ENCODE measurements at regions not wholly inside any gene's neighbourhood (a gene's known extent, or its start where the extent isn't known, plus 50 kb on each side); places are given as distances from the start of the nearest gene placed in this dataset.
"Not testable (repeated sequence)": the region's sequence is repeated elsewhere in the genome, so short reads cannot be mapped to it uniquely, and the experiment has no call there.

DNA sequence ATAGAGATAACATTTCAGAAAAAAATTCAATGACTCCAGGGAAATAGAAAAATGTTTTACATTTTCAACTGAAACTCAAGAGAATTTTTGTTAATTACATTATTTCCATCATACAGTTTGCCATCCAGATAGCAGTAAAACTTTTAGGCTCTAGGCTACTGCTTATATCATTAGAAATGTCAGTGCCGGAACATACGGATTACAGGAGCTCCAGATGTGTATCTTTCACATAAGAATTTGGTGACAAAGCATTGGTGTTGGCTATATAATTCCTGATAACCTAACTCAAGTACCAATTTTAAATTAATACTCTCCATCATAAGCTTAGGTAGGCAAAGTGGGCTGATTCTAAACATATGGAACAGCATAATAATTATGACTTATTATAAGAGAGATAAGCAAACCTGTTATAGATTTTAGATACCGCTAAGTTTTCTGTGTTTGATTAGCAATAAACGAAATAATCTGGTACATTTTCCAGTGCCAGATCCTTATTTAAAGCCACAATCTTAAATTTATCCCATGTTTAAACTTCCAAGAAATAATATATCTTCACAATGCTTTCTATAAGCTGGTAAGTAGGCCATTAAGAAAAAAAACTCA, 637.9 kb downstream of the NXPH1 start:
- no peak for DNase-seq (ENCODE audit: low spot score)

GRCh38 chr7:9075774-9076173, 642.4 kb downstream of the NXPH1 start:
- not testable (repeated sequence) for DNase-seq (ENCODE audit: low spot score)

DNA sequence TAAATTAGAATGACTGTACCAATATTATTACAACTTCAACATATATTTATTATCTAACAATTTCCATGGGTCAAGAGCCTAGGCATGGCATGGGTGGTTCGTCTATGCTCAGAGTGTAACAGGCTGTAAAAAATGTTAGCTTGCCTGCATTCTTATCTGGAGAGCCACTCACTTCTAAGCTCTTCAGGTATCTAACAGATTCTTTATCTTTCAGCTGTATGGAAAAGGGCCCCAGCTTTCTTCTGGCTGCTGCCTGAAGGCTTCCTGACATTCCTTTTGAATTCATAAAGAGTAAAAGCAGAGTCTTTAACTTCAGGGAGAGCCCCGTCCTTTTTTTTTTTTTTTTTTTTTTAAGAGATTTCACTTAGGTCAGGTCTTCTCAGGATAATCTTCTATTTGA, 648.8 kb downstream of the NXPH1 start:
- DNase-seq (ENCODE audit: low spot score), result no peak

- no peak for DNase-seq (ENCODE audit: low spot score)
These were observed 650.4 kb downstream of the NXPH1 start for GRCh38 chr7:9083837-9084236.

DNA sequence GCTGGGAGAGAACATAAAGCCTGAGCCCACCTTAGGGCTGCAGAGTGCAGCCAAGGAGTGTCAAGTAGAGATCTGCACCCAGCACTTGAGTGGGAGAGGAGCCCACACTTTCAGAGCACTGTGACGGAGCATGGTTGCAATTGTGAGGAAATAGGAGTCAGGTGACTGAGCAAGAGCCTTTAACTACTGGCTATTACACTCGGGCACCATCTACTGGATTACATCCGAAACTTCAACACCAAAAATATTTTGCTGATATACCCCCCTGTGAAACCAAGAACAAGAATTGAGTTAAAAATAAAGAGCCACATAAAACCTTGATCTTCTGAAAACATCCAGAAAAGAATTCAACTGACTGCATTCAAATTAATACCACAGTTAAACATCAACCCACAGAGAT, 657.9 kb downstream of the NXPH1 start:
- no peak for DNase-seq (ENCODE audit: low spot score)

GRCh38 chr7:9097565-9098060, 664.2 kb downstream of the NXPH1 start:
- DNase-seq (ENCODE audit: low spot score), result no peak

GRCh38 chr7:9100289-9100688, 666.9 kb downstream of the NXPH1 start:
- DNase-seq (ENCODE audit: low spot score), result no peak

DNA sequence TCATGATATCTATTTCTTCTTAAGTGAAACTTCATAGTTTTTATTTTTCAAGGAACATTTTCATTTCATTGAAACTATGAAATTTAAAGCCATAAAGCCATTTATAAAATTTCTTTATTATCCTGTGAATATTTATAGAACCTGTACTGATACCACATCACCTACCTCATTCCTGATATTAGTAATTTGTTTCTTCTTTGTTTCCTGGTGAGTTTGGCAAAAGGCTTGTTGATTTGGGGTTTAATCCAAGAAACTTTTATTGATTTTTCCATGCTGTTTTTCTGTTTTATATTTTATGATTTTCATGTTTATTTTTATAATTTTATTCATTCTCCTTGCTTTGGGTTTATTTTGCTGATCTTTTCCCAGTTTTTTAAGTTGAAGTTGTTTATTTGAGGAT, 669.4 kb downstream of the NXPH1 start:
- no peak for DNase-seq (ENCODE audit: low spot score)

DNA sequence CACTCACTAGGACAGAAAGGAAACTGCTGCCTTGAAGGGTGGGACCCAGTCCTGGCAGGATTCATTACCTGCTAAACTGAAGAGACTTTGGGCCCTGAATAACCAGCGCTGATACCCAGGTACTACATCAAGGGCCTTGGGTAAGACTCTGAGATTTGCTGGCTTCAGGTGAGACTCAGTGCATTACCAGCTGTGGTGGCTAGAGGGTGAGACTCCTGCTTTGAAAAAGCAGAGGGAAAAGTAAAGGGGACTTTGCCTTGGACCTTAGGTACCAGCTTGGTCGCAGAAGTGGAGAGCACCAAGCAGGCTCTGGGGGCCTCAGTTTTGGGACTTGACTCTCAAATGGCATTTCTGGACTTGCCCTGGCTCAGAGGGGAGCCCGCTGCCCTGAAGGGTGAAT, 673.3 kb downstream of the NXPH1 start:
- no peak for DNase-seq (ENCODE audit: low spot score)

DNA sequence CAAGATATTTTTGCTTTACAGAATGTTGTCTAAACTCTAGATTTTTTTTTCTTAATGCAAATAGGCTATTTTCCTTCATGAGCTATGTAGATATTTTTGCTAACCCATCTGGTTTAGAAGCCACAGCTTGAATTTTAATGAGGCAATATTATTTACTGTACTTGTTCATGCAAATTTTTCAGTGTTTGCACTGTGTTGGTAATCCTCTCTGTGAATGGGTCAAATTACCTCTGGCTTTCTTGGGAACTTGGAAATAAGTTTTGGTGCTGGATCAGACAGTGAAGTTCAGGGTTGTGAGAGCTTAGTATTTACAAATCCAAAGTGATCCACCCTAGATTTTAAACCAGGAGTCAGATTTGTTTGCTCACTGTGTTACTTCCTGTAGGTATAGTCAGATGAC, 686.9 kb downstream of the NXPH1 start:
- DNase-seq (ENCODE audit: low spot score), result no peak

- DNase-seq (ENCODE audit: low spot score), result no peak
These were observed 690.9 kb downstream of the NXPH1 start for GRCh38 chr7:9124320-9124719.

DNA sequence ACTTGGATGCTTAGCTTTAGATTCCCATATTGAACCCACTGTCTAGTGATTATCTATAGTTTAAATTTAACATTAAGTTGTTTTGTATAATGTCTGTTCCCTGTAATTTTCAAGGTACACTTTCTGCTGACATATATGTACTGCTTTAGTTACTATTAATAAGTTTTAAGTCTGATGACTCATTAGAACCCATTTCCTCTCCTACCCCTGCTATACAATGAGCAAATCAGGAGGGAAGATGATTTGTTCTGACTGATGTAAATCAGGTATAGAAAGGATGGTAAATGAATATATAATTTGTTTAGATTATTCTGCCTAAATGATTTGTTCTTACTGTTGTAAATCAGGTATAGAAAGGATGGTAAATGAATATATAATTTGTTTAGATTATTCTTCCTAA, 691.8 kb downstream of the NXPH1 start:
- no peak for DNase-seq (ENCODE audit: low spot score)

DNA sequence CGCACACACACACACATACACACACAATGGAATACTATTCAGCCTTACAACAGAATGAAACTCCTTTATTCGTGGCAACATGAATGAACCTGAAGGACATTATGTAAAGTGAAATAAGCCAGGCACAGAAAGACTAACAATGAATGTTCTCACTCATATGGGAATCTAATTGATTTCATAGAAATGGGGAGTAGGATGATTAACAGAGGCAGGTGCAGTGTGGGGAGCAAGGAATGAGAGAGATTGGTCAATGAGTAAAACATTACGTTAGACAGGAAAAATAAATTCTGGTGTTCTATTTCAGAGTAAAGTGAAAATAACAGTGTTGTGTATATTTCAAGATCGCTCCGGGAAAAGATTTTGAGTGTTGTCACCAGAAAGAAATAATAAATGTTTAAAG, 694.5 kb downstream of the NXPH1 start:
- DNase-seq (ENCODE audit: low spot score), result no peak

GRCh38 chr7:9148687-9149086, 715.3 kb downstream of the NXPH1 start:
- DNase-seq (ENCODE audit: low spot score), result no peak

DNA sequence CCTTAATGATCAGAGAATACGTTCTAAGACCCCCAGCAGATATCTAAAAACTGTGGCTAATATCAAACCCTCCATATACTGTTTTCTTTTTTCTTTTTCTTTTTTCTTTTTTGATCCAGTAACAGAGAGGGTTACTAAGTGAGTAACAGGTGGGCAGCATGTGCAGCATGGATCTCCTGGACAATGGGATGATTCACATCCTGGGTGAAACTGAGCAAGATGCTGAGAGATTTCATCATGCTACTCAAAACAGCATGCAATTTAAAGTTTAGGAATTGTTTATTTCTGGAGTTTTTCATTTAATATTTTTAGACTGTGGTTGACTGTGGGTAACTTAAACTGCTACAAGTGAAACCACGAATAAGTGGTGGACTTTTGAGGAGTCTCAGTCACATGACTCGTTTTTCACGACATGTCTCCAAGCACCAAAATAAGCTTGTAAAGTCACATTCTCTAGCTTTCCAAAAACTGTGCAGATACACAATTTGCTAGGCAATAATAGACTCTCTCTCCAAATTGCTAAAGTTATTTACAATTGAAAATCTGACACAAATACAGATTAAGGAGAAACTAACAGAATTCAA, 716.2 kb downstream of the NXPH1 start:
- DNase-seq (ENCODE audit: low spot score), result no peak

- DNase-seq (ENCODE audit: low spot score), result not testable (repeated sequence)
These were observed 730.3 kb downstream of the NXPH1 start for GRCh38 chr7:9163691-9164090.

GRCh38 chr7:9175871-9176270, 742.5 kb downstream of the NXPH1 start:
- DNase-seq (ENCODE audit: low spot score), result no peak

DNA sequence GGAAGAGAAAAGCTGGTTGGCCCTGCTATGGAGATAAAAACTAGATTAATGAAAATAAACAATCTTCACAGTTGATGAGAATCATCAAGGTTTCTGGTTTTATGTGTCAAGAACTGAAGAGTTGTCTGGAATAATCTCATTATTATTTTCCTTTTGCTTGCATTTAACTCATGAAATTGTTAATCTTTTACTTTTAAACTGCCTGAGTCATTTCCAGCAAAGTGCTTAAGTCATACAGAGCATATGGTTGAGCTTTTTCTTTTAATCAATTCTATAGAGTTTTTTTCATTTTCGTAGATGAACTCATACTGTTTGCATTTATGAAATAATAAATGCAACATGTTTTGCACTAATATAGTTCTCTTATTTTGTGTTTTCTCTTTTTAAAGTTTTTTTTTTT, 747.9 kb downstream of the NXPH1 start:
- DNase-seq (ENCODE audit: low spot score), result no peak

GRCh38 chr7:9186730-9187129, 753.3 kb downstream of the NXPH1 start:
- no peak for DNase-seq (ENCODE audit: low spot score)

GRCh38 chr7:9189703-9190102, 756.3 kb downstream of the NXPH1 start:
- no peak for DNase-seq (ENCODE audit: low spot score)

DNA sequence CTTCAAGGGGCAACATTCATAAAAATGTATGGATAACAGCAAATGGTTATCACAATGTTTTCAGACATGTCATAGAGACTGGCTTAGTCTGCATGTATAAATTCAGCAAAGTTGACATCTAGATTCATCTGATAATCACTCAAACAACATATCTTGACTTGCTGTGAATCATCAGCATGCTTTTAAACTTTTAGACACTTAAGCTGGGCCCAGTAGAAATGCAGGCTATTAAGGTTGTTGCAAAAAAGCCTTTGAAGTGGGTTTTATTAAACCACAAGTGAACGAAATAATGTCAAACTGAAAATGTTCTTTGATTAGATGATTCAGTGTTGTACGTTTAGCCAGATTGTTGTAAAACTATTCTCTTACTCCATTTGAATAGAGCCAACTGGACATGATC, 759.6 kb downstream of the NXPH1 start:
- DNase-seq (ENCODE audit: low spot score), result no peak

DNA sequence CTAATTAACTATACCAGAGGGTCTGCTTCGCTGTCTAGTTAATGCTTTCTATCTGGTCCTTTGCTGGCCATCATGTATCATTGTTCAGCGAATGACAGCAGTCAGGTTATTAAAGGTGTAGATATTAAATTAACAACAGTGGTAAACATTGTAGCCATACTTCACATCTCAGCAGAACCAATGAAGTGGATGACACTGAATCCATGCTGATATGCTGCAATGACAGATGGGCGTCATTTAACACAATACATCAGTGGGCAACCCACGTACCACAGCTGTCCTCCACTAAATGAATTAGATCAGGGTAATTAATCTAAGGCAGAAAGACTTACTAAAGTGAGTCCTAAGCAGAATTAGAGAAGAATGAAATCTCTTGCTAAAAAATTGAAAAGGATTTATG, 767.2 kb downstream of the NXPH1 start:
- no peak for DNase-seq (ENCODE audit: low spot score)

DNA sequence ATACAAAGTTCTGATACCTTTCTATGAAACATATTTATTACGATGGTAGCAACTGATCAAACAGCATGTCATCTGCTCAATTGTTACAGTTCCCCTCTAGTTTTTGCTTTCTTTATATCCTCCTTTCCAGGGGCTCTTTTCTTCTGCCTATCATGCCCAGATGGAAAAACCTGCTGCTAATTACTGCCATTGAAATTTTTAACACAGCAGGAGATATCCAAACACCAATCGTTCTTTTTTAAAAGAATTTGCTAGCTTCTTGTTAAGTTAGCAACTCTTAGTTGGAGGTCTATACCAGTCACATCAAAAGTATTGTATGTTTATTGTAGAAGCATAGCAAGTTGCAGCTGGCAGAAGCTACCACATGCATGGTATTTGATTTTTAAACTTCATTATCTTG, 768.5 kb downstream of the NXPH1 start:
- no peak for DNase-seq (ENCODE audit: low spot score)

- no peak for DNase-seq (ENCODE audit: low spot score)
These were observed 771.2 kb downstream of the NXPH1 start for GRCh38 chr7:9204571-9204970.

All from CD4-positive, alpha-beta T cell treated with Interleukin-2 at 100 ng/mL for 4 hours (primary cell).